ENCODE measurements at regions not wholly inside any gene's neighbourhood (a gene's known extent, or its start where the extent isn't known, plus 50 kb on each side); places are given as distances from the start of the nearest gene placed in this dataset.

DNA sequence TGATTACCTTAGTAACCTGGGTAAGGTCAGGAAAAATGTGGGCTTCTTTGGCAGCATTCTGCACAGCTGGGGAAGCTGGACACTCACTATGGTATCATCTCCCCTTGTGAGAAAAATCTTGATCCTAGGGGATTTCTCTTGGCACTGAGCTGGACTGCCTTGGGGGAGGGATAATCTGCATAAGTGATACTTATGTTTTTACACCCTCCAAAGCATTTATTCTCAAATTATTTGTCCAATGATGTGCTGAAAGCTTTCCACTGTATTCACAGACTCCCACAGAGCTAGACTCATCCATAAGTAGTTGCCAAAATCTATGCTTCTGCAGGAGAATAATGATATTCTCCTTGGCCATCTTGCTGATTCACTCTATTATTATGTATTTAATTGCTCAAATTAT lies 121.5 kb upstream of the CNR1 start:
- no peaks in the 10 kb centered on the region for H3K36me3 ChIP-seq (ENCODE audit: control insufficient read depth, insufficient read depth, low read length)
- H3K27me3 ChIP-seq (ENCODE audit: control insufficient read depth, insufficient read depth, low read length, poor library complexity, severe bottlenecking): no peaks in the 10 kb centered on the region

GRCh38 chr6:88276331-88276730 lies 110.2 kb upstream of the CNR1 start:
- Histone ChIP-seq H3K4me1 (ENCODE audit: control insufficient read depth, insufficient read depth, low read length) (no peaks in the 10 kb centered on the region), H3K4me3 (ENCODE audit: insufficient read depth, low read depth, low read length) (no peak overlapping the region), H3K9me3 (ENCODE audit: control insufficient read depth, low read length) (no peaks in the 10 kb centered on the region), H3K36me3 (ENCODE audit: control insufficient read depth, insufficient read depth, low read length) (no peaks in the 10 kb centered on the region), H3K27me3 (ENCODE audit: control insufficient read depth, insufficient read depth, low read length, poor library complexity, severe bottlenecking) (no peaks in the 10 kb centered on the region), H3K27ac (ENCODE audit: insufficient read depth, low read depth, low read length, poor library complexity, severe bottlenecking) (no peak overlapping the region)
- WGBS, 2 experiments: 94 to 96% methylated on average over 14 of the region's 14 CpGs

More for the DNA sequence above, 121.5 kb upstream of the CNR1 start:
- H3K27ac ChIP-seq (ENCODE audit: insufficient read depth, low read depth, low read length, poor library complexity, severe bottlenecking): no peak overlapping the region
- peaks cover 2% of the 10 kb centered on the region for H3K9me3 ChIP-seq (ENCODE audit: control insufficient read depth, low read length)
- H3K4me1 ChIP-seq (ENCODE audit: control insufficient read depth, insufficient read depth, low read length): no peaks in the 10 kb centered on the region
- no peak overlapping the region for H3K4me3 ChIP-seq (ENCODE audit: insufficient read depth, low read depth, low read length)

DNA sequence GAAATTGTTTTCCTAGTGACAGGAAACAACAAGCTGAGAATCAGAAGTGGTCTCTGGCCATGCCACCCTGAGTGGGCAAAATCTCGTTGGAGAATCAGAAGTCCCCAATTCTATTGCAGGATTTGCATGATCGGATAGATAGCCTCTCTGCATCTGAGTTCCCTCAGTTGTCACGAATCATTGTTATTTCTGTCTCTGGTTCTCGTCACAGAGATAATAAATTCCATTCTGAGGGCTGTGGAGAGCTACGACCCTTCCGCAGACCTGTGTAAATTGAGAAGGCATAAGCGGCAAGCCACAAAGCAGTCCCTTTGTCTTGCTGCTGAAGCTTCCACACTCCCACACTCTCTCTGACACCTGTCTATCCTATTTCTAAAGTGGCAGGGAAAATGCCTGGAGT lies 102.4 kb upstream of the CNR1 start:
- Histone ChIP-seq H3K27me3 (ENCODE audit: control insufficient read depth, insufficient read depth, low read length, poor library complexity, severe bottlenecking) (no peaks in the 10 kb centered on the region), H3K27ac (ENCODE audit: insufficient read depth, low read depth, low read length, poor library complexity, severe bottlenecking) (no peak overlapping the region), H3K4me3 (ENCODE audit: insufficient read depth, low read depth, low read length) (no peak overlapping the region), H3K9me3 (ENCODE audit: control insufficient read depth, low read length) (no peaks in the 10 kb centered on the region), H3K36me3 (ENCODE audit: control insufficient read depth, insufficient read depth, low read length) (no peaks in the 10 kb centered on the region), H3K4me1 (ENCODE audit: control insufficient read depth, insufficient read depth, low read length) (peaks cover 4% of the 10 kb centered on the region)
- WGBS, 2 experiments: 69 to 79% methylated on average over 7 of the region's 7 CpGs

- H3K27ac ChIP-seq (ENCODE audit: insufficient read depth, low read depth, low read length, poor library complexity, severe bottlenecking): no peak overlapping the region
- no peaks in the 10 kb centered on the region for H3K27me3 ChIP-seq (ENCODE audit: control insufficient read depth, insufficient read depth, low read length, poor library complexity, severe bottlenecking)
- H3K9me3 ChIP-seq (ENCODE audit: control insufficient read depth, low read length): no peaks in the 10 kb centered on the region
- no peaks in the 10 kb centered on the region for H3K36me3 ChIP-seq (ENCODE audit: control insufficient read depth, insufficient read depth, low read length)
- H3K4me1 ChIP-seq (ENCODE audit: control insufficient read depth, insufficient read depth, low read length): peaks cover 4% of the 10 kb centered on the region
- H3K4me3 ChIP-seq (ENCODE audit: insufficient read depth, low read depth, low read length): no peak overlapping the region
These were observed 100.0 kb upstream of the CNR1 start for GRCh38 chr6:88266126-88266525.

DNA sequence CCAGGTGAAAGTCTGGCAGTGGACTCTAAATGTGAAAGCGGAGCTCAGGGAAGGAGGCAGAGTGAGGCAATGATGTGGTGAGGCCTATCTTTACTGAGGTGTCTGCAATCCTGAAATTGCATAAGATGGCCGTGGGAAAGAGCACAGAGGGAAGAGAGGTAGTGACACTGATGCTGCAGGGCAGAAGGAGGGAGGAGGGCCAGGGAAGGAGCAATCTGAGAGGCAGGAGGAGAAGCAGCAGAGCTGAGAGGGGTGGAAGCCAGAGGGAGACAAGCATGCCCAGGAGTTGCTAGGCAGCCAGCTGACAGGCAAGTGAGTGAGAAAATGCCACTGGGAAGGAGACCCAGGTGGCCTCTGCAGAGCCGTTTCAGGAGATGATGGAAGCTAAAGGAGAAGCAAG lies 97.4 kb upstream of the CNR1 start:
- no peak overlapping the region for H3K4me3 ChIP-seq (ENCODE audit: insufficient read depth, low read depth, low read length)
- 67 to 70% methylated on average over 3 of the region's 3 CpGs for WGBS, 2 experiments
- H3K9me3 ChIP-seq (ENCODE audit: control insufficient read depth, low read length): no peaks in the 10 kb centered on the region

DNA sequence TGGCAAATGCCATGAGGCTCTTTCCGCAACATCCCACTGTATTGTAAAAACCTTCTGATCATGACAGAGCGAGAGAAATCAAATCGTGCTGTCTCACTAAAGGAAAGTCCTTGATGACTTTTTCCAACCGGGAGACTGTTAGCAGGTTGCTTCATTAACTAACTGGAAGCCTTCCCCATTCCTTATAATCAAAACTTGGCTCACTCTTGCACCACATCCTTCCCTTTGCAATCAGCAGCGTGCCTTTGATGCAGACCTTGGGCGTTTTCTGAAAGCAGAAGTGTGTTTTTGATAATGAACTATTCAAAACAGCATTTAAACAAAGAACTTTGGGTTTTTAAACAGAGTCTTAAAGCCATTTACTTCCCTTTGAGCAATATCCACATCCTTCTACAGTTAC lies 96.2 kb upstream of the CNR1 start:
- no peaks in the 10 kb centered on the region for H3K27me3 ChIP-seq (ENCODE audit: control insufficient read depth, insufficient read depth, low read length, poor library complexity, severe bottlenecking)
- 90 to 92% methylated on average over 4 to 6 of the region's 6 CpGs for WGBS, 2 experiments
- H3K9me3 ChIP-seq (ENCODE audit: control insufficient read depth, low read length): no peaks in the 10 kb centered on the region
- no peaks in the 10 kb centered on the region for H3K36me3 ChIP-seq (ENCODE audit: control insufficient read depth, insufficient read depth, low read length)
- no peak overlapping the region for H3K4me3 ChIP-seq (ENCODE audit: insufficient read depth, low read depth, low read length)
- H3K27ac ChIP-seq (ENCODE audit: insufficient read depth, low read depth, low read length, poor library complexity, severe bottlenecking): no peak overlapping the region
- H3K4me1 ChIP-seq (ENCODE audit: control insufficient read depth, insufficient read depth, low read length): no peaks in the 10 kb centered on the region

More for the DNA sequence above, 97.4 kb upstream of the CNR1 start:
- Histone ChIP-seq H3K27me3 (ENCODE audit: control insufficient read depth, insufficient read depth, low read length, poor library complexity, severe bottlenecking) (no peaks in the 10 kb centered on the region), H3K27ac (ENCODE audit: insufficient read depth, low read depth, low read length, poor library complexity, severe bottlenecking) (no peak overlapping the region), H3K4me1 (ENCODE audit: control insufficient read depth, insufficient read depth, low read length) (peaks cover 3% of the 10 kb centered on the region), H3K36me3 (ENCODE audit: control insufficient read depth, insufficient read depth, low read length) (no peaks in the 10 kb centered on the region)

DNA sequence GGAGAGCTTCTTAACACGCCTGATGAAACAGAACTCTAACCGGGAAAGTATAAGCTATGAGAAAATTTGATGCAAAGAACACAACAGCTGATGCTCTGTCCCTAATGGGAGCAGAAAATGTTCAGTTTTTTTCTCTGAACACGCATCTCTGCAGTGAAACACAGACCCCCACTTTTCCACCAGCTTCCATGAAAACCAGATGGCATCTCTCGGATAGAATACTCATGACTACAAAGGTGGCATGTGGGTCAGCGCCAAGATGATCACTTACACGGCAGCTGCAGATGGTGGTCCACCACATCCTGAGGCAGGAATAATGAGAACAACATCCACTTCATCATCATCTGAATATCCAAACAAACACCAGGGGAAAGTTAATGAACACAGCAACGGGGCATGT lies 85.2 kb upstream of the CNR1 start:
- no peaks in the 10 kb centered on the region for H3K36me3 ChIP-seq (ENCODE audit: control insufficient read depth, insufficient read depth, low read length)
- WGBS, 2 experiments: 86 to 90% methylated on average over 7 of the region's 7 CpGs
- H3K4me1 ChIP-seq (ENCODE audit: control insufficient read depth, insufficient read depth, low read length): no peaks in the 10 kb centered on the region
- no peak overlapping the region for H3K27ac ChIP-seq (ENCODE audit: insufficient read depth, low read depth, low read length, poor library complexity, severe bottlenecking)
- H3K9me3 ChIP-seq (ENCODE audit: control insufficient read depth, low read length): no peaks in the 10 kb centered on the region
- H3K4me3 ChIP-seq (ENCODE audit: insufficient read depth, low read depth, low read length): no peak overlapping the region
- H3K27me3 ChIP-seq (ENCODE audit: control insufficient read depth, insufficient read depth, low read length, poor library complexity, severe bottlenecking): no peaks in the 10 kb centered on the region

- Histone ChIP-seq H3K36me3 (ENCODE audit: control insufficient read depth, insufficient read depth, low read length) (no peaks in the 10 kb centered on the region), H3K4me1 (ENCODE audit: control insufficient read depth, insufficient read depth, low read length) (no peaks in the 10 kb centered on the region), H3K4me3 (ENCODE audit: insufficient read depth, low read depth, low read length) (no peak overlapping the region), H3K27ac (ENCODE audit: insufficient read depth, low read depth, low read length, poor library complexity, severe bottlenecking) (no peak overlapping the region), H3K9me3 (ENCODE audit: control insufficient read depth, low read length) (no peaks in the 10 kb centered on the region), H3K27me3 (ENCODE audit: control insufficient read depth, insufficient read depth, low read length, poor library complexity, severe bottlenecking) (no peaks in the 10 kb centered on the region)
- WGBS, 2 experiments: 94 to 99% methylated on average over 3 of the region's 4 CpGs
These were observed 82.7 kb upstream of the CNR1 start for GRCh38 chr6:88248709-88249321.

DNA sequence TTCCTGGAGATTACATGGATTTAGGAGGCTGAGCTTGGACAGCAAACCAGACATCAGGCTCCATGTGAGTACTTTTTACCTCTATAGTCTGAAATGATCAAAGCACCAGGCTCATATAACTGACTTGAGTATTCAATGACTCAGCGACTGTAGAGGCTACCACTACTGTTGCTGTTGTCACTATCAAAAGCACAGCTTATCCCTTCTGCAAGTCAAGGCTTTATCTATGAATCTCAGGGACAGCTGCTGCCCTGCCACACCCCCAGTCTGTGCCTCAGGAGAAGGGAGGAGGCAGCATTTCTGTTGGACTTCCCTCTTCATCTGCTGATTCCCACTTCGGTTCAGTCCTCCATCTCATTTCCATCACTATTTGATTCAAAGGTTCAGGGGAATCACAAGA lies 80.5 kb upstream of the CNR1 start:
- Histone ChIP-seq H3K4me1 (ENCODE audit: control insufficient read depth, insufficient read depth, low read length) (no peaks in the 10 kb centered on the region), H3K36me3 (ENCODE audit: control insufficient read depth, insufficient read depth, low read length) (no peaks in the 10 kb centered on the region), H3K27ac (ENCODE audit: insufficient read depth, low read depth, low read length, poor library complexity, severe bottlenecking) (no peak overlapping the region), H3K9me3 (ENCODE audit: control insufficient read depth, low read length) (no peaks in the 10 kb centered on the region), H3K27me3 (ENCODE audit: control insufficient read depth, insufficient read depth, low read length, poor library complexity, severe bottlenecking) (no peaks in the 10 kb centered on the region), H3K4me3 (ENCODE audit: insufficient read depth, low read depth, low read length) (no peak overlapping the region)
- WGBS, 2 experiments: 90 to 91% methylated on average over 2 of the region's 2 CpGs

GRCh38 chr6:88244721-88245120 lies 78.6 kb upstream of the CNR1 start:
- WGBS, 2 experiments: 90 to 97% methylated on average over 1 to 2 of the region's 3 CpGs
- no peaks in the 10 kb centered on the region for H3K36me3 ChIP-seq (ENCODE audit: control insufficient read depth, insufficient read depth, low read length)
- no peaks in the 10 kb centered on the region for H3K27me3 ChIP-seq (ENCODE audit: control insufficient read depth, insufficient read depth, low read length, poor library complexity, severe bottlenecking)
- no peak overlapping the region for H3K4me3 ChIP-seq (ENCODE audit: insufficient read depth, low read depth, low read length)
- H3K4me1 ChIP-seq (ENCODE audit: control insufficient read depth, insufficient read depth, low read length): no peaks in the 10 kb centered on the region
- H3K9me3 ChIP-seq (ENCODE audit: control insufficient read depth, low read length): no peaks in the 10 kb centered on the region
- no peak overlapping the region for H3K27ac ChIP-seq (ENCODE audit: insufficient read depth, low read depth, low read length, poor library complexity, severe bottlenecking)

- H3K4me3 ChIP-seq (ENCODE audit: insufficient read depth, low read depth, low read length): no peak overlapping the region
- H3K27me3 ChIP-seq (ENCODE audit: control insufficient read depth, insufficient read depth, low read length, poor library complexity, severe bottlenecking): no peaks in the 10 kb centered on the region
- 87 to 91% methylated on average over 3 of the region's 3 CpGs for WGBS, 2 experiments
- no peaks in the 10 kb centered on the region for H3K9me3 ChIP-seq (ENCODE audit: control insufficient read depth, low read length)
- no peaks in the 10 kb centered on the region for H3K36me3 ChIP-seq (ENCODE audit: control insufficient read depth, insufficient read depth, low read length)
- H3K4me1 ChIP-seq (ENCODE audit: control insufficient read depth, insufficient read depth, low read length): no peaks in the 10 kb centered on the region
- no peak overlapping the region for H3K27ac ChIP-seq (ENCODE audit: insufficient read depth, low read depth, low read length, poor library complexity, severe bottlenecking)
These were observed 72.8 kb upstream of the CNR1 start for GRCh38 chr6:88238901-88239300.

Measured in ectodermal cell (in vitro differentiated cells).